GM23338 (cell line): ENCODE measurements at regions not wholly inside any gene's neighbourhood (a gene's known extent, or its start where the extent isn't known, plus 50 kb on each side); places are given as distances from the start of the nearest gene placed in this dataset.
A peak's percentile ranks its signal among the peaks of the same experiment; 100 is the strongest.

Experiments used
- ATAC-seq: fragments of 200-7000 bp; cut with Tn5 transposase; 3 replicates; pipeline ENCODE4 v1.9.1; 2020
- DNase-seq: peaks from one replicate; pipeline ENCODE4 v3.0.0-alpha.2; 2015; ENCODE audit warnings: low spot score
- H2AFZ ChIP-seq: fragments of 200-600 bp; sonication (generic); 2 replicates; pipeline ENCODE4 v1.8.0; 2016; ENCODE audit warnings: antibody characterized with exemption, mild to moderate bottlenecking, moderate library complexity
- H3F3A ChIP-seq: fragments of 200-600 bp; sonication (generic); replicated peaks from 2 replicates; pipeline ENCODE4 v1.8.0; 2017; ENCODE audit warnings: antibody characterized with exemption, mixed run types, low read depth
- H3K27ac ChIP-seq: fragments of 200-600 bp; sonication (generic); 2 replicates; pipeline ENCODE4 v1.6.1; 2016; ENCODE audit warnings: low read depth
- H3K27me3 ChIP-seq: fragments of 200-600 bp; sonication (generic); 2 replicates; pipeline ENCODE4 v1.8.0; 2016; ENCODE audit warnings: mild to moderate bottlenecking, mixed run types, moderate library complexity; ENCODE audit not compliant: insufficient read depth
- H3K36me3 ChIP-seq: fragments of 200-600 bp; sonication (generic); 2 replicates; pipeline ENCODE4 v1.8.0; 2016; ENCODE audit warnings: mild to moderate bottlenecking; ENCODE audit not compliant: insufficient read depth
- H3K4me1 ChIP-seq: fragments of 200-600 bp; sonication (generic); 2 replicates; pipeline ENCODE4 v1.8.0; 2016; ENCODE audit warnings: mild to moderate bottlenecking, moderate library complexity; ENCODE audit not compliant: insufficient read depth
- H3K4me2 ChIP-seq: fragments of 200-600 bp; sonication (generic); 2 replicates; pipeline ENCODE4 v1.7.1; 2017; ENCODE audit warnings: mixed run types
- H3K4me3 ChIP-seq: fragments of 200-600 bp; sonication (generic); 2 replicates; pipeline ENCODE4 v1.6.1; 2016; ENCODE audit warnings: mixed run types
- H3K79me2 ChIP-seq: fragments of 200-600 bp; sonication (generic); replicated peaks from 2 replicates; pipeline ENCODE4 v1.8.0; 2017; ENCODE audit warnings: mild to moderate bottlenecking; ENCODE audit not compliant: insufficient read depth
- H3K9me2 ChIP-seq: fragments of 200-600 bp; sonication (generic); 2 replicates; pipeline ENCODE4 v1.8.0; 2017; ENCODE audit not compliant: insufficient read depth
- H4K20me1 ChIP-seq: fragments of 200-600 bp; sonication (generic); replicated peaks from 2 replicates; pipeline ENCODE4 v1.8.0; 2017; ENCODE audit warnings: mild to moderate bottlenecking; ENCODE audit not compliant: insufficient read depth
- H3K27ac Mint-ChIP-seq: 2 replicates; pipeline ENCODE4 v1.8.0; 2020; ENCODE audit warnings: inconsistent platforms, mild to moderate bottlenecking, moderate library complexity, mixed read lengths
- H3K27me3 Mint-ChIP-seq: 3 replicates; pipeline ENCODE4 v1.8.0; 2022; ENCODE audit warnings: low read depth, mild to moderate bottlenecking, moderate library complexity, mixed read lengths, inconsistent platforms; ENCODE audit not compliant: insufficient read depth, poor library complexity
- H3K36me3 Mint-ChIP-seq: 3 replicates; pipeline ENCODE4 v1.8.0; 2021; ENCODE audit warnings: low read depth, mild to moderate bottlenecking, inconsistent platforms, moderate library complexity, mixed read lengths
- H3K4me1 Mint-ChIP-seq: 3 replicates; pipeline ENCODE4 v1.8.0; 2020; ENCODE audit warnings: mild to moderate bottlenecking, inconsistent platforms, mixed read lengths
- H3K4me3 Mint-ChIP-seq: 3 replicates; pipeline ENCODE4 v1.8.0; 2021; ENCODE audit warnings: moderate library complexity, mild to moderate bottlenecking, inconsistent platforms, mixed read lengths
- H3K9me3 Mint-ChIP-seq: 3 replicates; pipeline ENCODE4 v1.8.0; 2020; ENCODE audit warnings: moderate library complexity, mild to moderate bottlenecking, inconsistent platforms, mixed read lengths
- CREB1 ChIP-seq: fragments of 250-450 bp; sonication (Bioruptor Pico); IDR thresholded peaks from 2 replicates; pipeline ENCODE4 v1.5.0; 2020; ENCODE audit warnings: low read depth, mild to moderate bottlenecking, moderate library complexity
- EZH2 ChIP-seq: fragments of 200-600 bp; sonication (generic); IDR thresholded peaks from one replicate; pipeline ENCODE4 v1.8.0; 2017; ENCODE audit warnings: antibody characterized with exemption, mild to moderate bottlenecking, low read depth; ENCODE audit not compliant: unreplicated experiment
- EZH2phosphoT487 ChIP-seq: fragments of 200-600 bp; sonication (generic); IDR thresholded peaks from one replicate; pipeline ENCODE4 v1.8.1; 2018; ENCODE audit warnings: antibody characterized with exemption; ENCODE audit not compliant: unreplicated experiment
- JUNB ChIP-seq: IDR thresholded peaks from one replicate; pipeline ENCODE4 v1.6.1; 2016; ENCODE audit warnings: antibody characterized with exemption; ENCODE audit not compliant: unreplicated experiment
- STAT1 ChIP-seq: IDR thresholded peaks from one replicate; pipeline ENCODE4 v1.6.1; 2016; ENCODE audit warnings: antibody characterized with exemption; ENCODE audit not compliant: unreplicated experiment
- ZNF462 ChIP-seq: fragments of 250-450 bp; sonication (Bioruptor Pico); IDR thresholded peaks from 2 replicates; pipeline ENCODE4 v1.5.0; 2020; ENCODE audit warnings: mild to moderate bottlenecking, moderate library complexity
- TF ChIP-seq, protein P1 (sequence below): IDR thresholded peaks from 2 replicates; pipeline ENCODE4 v1.6.1; 2016; ENCODE audit warnings: antibody characterized with exemption

DNA sequence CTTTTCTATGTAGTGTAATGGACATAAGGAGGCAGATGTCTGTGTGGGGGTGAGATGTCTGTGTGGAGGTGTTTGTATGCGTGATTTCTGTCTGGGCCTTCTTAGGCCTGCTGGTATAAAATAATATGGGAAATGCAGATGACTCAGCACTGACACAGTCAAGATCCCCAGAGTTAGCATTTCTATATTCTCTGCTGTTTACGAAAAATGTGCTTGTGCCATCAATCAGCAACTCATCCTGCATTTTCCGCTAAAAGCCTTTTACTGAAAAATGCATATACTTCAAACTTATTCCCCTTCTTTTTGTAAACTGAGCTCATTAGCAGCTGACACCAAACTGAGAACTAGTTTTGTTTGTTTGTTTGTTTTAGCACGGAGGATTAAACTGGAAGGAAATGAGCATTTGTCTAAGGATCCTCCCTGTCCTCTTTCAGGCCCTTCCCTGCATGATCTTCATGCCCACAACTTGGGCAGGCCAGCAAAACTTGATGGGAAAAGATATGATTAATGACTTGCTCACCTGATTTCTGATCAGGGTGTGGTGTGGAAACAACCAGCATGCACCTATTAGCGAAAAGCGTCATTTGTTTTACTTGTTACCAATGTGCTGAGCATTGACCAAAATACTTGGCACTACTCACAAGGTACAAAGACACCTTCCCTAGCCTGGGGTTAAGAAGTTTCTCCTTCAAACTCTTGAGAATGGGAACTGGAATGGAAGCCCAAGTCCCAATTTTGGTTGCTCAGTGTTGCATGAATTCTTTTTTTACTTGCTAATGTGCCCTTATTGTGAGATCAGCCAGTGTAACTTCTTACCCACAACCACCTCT, 77.4 kb downstream of the NDUFS5 start:
- H3K27me3 ChIP-seq, result no peaks in the 10 kb centered on the region
- H3K4me2 ChIP-seq, result peak overlapping the region; percentile 90
- Mint-ChIP-seq H3K27ac (peak overlapping the region; percentile 95), H3K9me3 (no peaks in the 10 kb centered on the region), H3K4me1 (peaks cover 36% of the 10 kb centered on the region), H3K4me3 (peak overlapping the region; percentile 73), H3K36me3 (peaks cover 4% of the 10 kb centered on the region; the same call in 1 of the 3 replicates), H3K27me3 (peaks cover 13% of the 10 kb centered on the region)
- H3K9me2 ChIP-seq, result no peaks in the 10 kb centered on the region
- TF ChIP-seq JUNB (no peak), EZH2phosphoT487 (no peak), EZH2 (no peak), ZNF462 (CRISPR knock-in tag) (no peak), STAT1 (no peak), CREB1 (CRISPR knock-in tag) (no peak)
- TF ChIP-seq, protein P1, sequence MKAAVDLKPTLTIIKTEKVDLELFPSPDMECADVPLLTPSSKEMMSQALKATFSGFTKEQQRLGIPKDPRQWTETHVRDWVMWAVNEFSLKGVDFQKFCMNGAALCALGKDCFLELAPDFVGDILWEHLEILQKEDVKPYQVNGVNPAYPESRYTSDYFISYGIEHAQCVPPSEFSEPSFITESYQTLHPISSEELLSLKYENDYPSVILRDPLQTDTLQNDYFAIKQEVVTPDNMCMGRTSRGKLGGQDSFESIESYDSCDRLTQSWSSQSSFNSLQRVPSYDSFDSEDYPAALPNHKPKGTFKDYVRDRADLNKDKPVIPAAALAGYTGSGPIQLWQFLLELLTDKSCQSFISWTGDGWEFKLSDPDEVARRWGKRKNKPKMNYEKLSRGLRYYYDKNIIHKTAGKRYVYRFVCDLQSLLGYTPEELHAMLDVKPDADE, result no peak
- ATAC-seq (no peak), DNase-seq (no peak)
- H3K27ac ChIP-seq, result peak overlapping the region; percentile 96
- H4K20me1 ChIP-seq, result peaks cover 9% of the 10 kb centered on the region; the same call in 1 of the 2 replicates
- no peak overlapping the region for H2AFZ ChIP-seq
- H3K36me3 ChIP-seq, result no peaks in the 10 kb centered on the region
- peaks cover 47% of the 10 kb centered on the region for H3K79me2 ChIP-seq
- H3F3A ChIP-seq, result peaks cover 22% of the 10 kb centered on the region; the same call in 1 of the 2 replicates
- H3K4me3 ChIP-seq, result peak overlapping the region; percentile 80
- H3K4me1 ChIP-seq, result peaks cover 28% of the 10 kb centered on the region
